Pons (tissue), 1 donor: ENCODE measurements at regions not wholly inside any gene's neighbourhood (a gene's known extent, or its start where the extent isn't known, plus 50 kb on each side); places are given as distances from the start of the nearest gene placed in this dataset.
A peak's percentile ranks its signal among the peaks of the same experiment; 100 is the strongest.
"Not testable (repeated sequence)": the region's sequence is repeated elsewhere in the genome, so short reads cannot be mapped to it uniquely, and the experiment has no call there.

ENCODE experiments used
- DNase-seq: peaks from one replicate; pipeline ENCODE4 v3.0.0-alpha.2; 2016; ENCODE audit warnings: low spot score

DNA sequence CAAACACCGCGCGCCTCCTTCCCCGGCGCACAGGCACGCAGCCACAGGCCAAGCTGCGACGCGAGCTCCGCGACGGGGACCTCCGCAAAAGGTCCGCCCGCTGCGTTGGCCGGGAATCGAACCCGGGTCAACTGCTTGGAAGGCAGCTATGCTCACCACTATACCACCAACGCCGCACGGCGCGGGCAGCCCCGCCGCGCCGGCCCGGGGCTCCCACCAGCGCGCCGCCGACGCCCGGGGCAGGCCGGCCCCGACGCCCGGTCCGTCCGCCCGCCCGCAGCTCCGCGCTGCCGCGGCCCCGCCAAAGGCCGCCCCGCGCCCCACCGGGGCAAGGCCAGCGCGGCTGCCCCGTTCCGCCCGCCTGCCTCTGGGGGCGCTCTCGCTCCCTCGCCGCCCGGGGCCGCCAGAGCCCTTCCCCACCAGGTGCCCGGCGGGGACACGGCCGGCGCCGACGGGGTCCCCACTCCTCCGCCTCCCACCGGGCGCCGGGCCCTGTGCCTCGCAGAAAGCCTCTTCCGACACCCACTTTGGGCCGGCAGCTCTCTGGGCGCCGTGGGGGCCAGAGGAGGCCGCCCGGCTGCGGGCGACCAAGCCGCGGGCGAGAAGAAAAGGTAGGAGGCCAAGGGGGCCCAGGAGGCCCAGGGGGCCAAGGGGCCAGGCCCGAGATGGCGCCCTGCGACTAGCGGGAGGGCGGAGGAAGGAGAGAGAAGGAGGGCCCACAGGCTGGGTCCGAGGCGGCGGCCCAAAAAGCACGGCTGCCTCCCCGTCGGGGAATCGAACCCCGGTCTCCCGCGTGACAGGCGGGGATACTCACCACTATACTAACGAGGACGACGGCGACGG, 50.2 kb upstream of the FCGR2A start:
- not testable (repeated sequence) for DNase-seq

DNA sequence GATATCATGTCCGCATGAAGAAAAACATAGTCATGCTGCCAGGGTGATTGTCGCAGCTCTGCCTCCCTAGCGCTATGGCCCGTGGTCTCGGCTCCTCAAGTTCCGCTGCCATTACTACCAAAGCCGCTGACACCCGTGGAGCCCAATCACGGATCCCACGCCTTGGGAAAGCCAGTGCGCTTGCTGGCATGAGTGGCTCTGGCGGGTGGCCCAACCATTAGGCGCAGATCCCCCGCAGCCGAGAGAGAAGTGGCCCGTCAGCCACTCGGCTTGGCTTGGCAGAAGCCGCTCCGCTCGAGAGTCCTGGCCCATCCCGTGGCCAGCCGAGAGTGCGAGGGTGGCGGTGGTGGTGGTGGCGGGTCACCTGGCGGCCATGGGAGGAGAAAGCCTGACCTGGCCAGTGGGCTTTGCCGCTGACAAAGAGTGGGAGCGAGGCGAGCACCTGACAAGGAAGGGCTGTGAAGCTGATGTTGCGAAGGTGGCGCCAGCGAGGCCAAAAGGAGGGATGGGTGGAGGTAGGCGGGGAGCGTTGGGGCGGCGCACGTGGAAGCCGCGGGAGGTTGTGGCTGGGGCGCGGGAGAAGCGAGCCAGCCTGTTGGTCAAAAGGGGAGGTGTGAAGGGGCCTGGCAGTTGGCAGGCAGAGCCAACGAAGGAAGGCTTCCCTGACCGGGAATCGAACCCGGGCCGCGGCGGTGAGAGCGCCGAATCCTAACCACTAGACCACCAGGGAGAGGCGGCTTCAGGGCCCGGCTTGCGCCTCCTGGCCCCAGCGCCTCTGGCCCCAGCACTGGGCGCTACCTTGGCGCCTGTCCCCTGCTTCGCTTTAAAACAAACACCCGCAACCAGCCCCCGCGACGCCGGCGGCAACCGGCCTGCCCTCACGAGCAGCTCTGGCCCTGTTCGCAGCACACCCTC, 51.0 kb upstream of the FCGR2A start:
- not testable (repeated sequence) for DNase-seq

DNA sequence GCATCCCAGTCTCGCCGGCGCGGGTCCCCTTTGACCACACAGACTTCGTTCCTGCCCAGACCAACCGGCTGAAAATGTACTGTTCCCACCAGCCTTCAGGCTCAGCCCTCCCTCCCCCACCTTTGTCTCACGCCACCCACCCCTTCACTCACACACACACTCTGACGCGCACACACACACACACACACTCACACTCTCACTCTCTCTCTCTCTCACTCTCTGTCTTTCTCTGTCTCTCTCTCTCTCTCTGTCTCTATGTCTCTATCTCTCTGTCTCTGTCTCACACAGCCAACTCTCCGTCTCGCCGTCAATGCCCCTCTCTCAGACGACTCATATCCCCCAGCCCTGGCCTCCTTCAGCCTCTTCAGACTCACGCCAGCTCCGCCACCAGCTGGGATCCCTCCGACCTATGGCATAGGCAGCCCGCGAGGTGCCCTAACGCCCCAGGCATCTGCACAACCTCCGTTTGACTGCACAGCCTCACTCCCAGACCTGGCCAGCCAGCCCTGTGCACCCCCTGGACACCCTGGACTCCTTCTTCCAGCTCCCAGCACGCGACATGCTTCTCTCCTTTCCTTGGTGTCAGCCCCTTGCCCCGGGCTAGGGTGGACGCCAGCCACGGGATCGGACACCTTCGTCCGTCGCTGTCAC, 53.4 kb upstream of the FCGR2A start:
- not testable (repeated sequence) for DNase-seq

DNA sequence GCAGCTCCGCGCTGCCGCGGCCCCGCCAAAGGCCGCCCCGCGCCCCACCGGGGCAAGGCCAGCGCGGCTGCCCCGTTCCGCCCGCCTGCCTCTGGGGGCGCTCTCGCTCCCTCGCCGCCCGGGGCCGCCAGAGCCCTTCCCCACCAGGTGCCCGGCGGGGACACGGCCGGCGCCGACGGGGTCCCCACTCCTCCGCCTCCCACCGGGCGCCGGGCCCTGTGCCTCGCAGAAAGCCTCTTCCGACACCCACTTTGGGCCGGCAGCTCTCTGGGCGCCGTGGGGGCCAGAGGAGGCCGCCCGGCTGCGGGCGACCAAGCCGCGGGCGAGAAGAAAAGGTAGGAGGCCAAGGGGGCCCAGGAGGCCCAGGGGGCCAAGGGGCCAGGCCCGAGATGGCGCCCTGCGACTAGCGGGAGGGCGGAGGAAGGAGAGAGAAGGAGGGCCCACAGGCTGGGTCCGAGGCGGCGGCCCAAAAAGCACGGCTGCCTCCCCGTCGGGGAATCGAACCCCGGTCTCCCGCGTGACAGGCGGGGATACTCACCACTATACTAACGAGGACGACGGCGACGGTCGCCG, 57.4 kb upstream of the FCGR2A start:
- DNase-seq = not testable (repeated sequence)

DNA sequence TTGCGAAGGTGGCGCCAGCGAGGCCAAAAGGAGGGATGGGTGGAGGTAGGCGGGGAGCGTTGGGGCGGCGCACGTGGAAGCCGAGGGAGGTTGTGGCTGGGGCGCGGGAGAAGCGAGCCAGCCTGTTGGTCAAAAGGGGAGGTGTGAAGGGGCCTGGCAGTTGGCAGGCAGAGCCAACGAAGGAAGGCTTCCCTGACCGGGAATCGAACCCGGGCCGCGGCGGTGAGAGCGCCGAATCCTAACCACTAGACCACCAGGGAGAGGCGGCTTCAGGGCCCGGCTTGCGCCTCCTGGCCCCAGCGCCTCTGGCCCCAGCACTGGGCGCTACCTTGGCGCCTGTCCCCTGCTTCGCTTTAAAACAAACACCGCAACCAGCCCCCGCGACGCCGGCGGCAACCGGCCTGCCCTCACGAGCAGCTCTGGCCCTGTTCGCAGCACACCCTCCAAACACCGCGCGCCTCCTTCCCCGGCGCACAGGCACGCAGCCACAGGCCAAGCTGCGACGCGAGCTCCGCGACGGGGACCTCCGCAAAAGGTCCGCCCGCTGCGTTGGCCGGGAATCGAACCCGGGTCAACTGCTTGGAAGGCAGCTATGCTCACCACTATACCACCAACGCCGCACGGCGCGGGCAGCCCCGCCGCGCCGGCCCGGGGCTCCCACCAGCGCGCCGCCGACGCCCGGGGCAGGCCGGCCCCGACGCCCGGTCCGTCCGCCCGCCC, 58.1 kb upstream of the FCGR2A start:
- not testable (repeated sequence) for DNase-seq

DNA sequence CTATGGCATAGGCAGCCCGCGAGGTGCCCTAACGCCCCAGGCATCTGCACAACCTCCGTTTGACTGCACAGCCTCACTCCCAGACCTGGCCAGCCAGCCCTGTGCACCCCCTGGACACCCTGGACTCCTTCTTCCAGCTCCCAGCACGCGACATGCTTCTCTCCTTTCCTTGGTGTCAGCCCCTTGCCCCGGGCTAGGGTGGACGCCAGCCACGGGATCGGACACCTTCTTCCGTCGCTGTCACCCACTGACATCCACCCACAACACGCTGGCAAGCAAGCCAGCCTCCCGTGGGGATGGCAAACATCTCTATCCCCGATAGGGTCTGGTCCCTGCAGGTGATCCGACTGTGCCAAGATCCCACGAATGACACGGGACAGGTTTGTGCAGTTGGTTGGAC, 60.5 kb upstream of the FCGR2A start:
- not testable (repeated sequence) for DNase-seq

DNA sequence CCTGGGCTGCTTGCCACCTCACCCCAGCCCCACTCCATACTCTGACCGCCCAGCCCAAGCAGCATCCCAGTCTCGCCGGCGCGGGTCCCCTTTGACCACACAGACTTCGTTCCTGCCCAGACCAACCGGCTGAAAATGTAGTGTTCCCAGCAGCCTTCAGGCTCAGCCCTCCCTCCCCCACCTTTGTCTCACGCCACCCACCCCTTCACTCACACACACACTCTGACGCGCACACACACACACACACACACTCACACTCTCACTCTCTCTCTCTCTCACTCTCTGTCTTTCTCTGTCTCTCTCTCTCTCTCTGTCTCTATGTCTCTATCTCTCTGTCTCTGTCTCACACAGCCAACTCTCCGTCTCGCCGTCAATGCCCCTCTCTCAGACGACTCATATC, 61.0 kb upstream of the FCGR2A start:
- DNase-seq = not testable (repeated sequence)

DNA sequence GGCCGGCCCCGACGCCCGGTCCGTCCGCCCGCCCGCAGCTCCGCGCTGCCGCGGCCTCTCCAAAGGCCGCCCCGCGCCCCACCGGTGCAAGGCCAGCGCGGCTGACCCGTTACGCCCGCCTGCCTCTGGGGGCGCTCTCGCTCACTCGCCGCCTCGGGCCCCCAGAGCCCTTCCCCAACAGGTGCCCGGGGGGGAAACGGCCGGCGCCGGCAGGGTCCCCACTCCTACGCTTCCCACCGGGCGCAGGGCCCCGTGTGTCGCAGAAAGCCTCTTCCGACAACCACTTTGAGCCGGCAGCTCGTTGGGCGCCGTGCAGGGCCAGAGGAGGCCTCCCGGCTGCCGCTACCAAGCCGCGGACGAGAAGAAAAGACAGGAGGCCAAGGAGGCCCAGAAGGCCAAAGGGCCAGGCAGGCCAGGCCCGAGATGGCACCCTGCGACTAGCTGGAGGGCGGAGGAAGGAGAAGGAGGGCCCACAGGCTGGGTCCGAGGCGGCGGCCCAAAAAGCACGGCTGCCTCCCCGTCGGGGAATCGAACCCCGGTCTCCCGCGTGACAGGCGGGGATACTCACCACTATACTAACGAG, 64.9 kb upstream of the FCGR2A start:
- peak; percentile 32 for DNase-seq

DNA sequence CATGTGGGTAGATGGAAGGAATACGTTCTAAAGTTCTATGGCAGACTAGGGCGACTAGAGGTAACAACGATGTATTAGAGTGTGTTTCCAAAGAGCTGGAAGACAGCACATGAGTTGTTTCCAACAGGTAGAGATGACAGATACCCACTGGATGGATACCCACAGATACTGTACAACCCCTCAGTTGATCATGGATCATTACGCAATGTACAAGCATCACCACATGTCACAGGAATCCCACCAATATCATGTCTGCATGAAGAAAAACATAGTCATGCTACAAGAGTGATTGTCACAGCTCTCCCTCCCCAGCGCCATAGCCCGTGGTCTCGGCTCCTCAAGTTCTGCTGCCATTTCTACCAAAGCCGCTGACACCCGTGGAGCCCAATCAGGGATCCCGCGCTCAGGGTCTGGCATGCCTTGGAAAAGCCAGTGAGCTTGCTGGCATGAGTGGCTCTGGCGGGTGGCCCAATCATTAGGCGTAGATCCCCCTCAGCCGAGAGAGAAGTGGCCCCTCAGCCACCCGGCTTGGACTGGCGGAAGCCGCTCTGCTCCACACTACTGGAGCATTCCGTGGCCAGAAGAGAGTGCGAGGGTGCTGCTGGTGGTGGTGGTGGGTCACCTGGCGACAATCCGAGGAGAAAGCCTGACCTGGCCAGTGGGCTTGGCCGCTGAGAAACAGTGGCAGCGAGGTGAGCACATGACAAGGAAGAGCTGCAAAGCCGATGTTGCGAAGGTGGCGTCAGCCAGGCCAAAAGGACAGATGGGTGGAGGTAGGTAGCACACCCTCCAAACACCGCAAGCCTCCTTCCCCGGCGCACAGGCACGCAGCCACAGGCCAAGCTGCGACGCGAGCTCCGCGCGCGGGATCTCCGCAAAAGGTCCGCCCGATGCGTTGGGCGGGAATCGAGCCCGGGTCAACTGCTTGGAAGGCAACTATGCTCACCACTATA, 65.7 kb upstream of the FCGR2A start:
- DNase-seq = no peak

DNA sequence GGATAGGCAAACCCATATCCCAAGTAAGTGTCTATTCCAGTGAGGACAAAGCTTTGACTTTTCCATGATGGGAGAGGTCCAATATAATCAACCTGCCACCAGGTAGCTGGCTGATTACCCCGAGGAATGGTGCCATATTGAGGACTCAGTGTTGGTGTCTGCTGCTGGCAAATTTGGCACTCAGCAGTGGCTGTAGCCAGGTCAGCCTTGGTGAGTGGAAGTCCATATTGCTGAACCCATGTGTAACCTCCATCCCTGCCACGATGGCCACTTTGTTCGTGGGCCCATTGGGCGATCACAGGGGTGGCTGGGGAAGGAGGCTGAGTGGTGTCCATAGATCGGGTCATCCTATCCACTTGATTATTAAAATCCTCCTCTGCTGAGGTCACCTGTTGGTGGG, 65.5 kb upstream of the CFAP126 start:
- not testable (repeated sequence) for DNase-seq

DNA sequence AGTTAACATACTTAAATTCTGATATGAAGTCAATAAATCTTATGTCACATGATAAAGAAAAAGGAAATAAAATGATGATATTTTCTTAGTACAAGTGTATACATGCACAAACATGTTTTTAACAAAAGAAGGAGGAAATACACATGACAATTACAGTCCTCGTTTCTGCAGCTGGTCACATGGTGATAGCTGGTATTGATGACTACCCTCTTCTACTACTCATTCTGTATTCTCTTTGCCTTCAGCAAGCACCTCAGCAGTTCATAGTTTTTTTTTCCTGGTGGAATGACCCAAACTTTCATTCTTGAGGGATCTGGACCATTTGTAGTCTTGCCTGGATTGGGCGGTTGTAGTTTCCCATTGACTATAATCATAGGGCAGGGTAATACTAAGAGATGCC, 64.4 kb upstream of the CFAP126 start:
- DNase-seq = no peak

DNA sequence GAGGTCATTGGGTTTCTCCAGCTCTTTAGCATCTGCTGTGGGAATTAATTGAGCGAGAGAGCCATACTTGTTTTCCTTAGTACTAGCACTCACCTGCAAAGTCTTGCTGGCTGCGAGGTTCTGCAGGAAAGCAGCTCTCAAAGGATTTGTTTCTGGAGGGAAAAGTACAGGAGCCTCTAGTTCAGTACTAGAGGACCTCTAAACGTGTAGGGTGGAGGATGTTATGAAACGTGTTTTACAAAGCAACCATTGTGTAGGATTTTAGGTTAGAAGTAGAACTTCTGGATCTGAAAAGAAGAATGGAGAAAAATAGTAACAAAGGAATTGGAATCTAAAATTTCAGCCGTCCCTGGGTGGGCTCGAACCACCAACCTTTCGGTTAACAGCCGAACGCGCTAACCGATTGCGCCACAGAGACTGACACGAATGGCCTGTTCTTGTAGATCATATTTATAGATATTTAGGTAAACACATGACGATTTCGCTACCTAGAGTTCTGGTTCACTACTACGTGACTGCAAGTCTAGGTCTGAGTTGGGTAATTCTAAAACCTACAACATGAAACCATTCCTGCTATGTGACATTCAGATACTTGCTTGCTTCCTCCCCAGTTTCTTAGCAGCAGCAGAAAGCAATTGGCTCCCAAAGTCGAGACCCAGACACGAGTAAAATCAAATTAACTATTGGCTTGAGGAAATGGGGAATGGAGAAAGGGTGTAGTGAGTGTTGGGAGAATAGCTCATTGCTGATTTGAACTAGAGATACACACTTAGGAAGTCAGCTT, 60.2 kb upstream of the CFAP126 start:
- no peak for DNase-seq

DNA sequence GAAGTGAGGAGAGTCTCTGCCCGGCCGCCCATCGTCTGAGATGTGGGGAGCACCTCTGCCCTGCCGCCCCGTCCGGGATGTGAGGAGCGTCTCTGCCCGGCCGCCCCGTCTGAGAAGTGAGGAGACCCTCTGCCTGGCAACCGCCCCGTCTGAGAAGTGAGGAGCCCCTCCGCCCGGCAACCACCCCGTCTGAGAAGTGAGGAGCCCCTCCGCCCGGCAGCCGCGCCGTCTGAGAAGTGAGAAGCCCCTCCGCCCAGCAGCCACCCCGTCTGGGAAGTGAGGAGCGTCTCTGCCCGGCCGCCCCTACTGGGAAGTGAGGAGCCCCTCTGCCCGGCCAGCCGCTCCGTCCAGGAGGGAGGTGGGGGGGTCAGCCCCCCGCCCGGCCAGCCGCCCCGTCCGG, 55.2 kb upstream of the CFAP126 start:
- not testable (repeated sequence) for DNase-seq

DNA sequence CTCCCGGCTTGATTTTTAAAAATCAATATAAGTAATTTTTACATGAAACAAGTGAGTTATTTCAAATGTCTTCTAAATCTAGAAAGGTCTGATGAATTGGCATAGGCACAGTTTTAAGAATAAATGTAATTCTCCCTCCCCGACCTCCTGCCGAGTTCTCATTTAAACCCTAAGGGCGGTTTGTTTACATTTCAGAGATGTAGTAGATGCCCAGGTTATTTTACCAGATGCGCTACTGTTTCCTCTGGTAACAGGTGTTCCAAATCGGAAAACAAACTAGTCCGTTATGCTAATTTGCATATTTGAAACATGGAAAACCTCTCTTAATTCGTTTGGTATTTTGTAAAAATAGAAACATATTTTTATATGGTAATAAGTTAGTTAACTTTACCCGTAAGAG, 53.8 kb upstream of the CFAP126 start:
- DNase-seq = no peak

DNA sequence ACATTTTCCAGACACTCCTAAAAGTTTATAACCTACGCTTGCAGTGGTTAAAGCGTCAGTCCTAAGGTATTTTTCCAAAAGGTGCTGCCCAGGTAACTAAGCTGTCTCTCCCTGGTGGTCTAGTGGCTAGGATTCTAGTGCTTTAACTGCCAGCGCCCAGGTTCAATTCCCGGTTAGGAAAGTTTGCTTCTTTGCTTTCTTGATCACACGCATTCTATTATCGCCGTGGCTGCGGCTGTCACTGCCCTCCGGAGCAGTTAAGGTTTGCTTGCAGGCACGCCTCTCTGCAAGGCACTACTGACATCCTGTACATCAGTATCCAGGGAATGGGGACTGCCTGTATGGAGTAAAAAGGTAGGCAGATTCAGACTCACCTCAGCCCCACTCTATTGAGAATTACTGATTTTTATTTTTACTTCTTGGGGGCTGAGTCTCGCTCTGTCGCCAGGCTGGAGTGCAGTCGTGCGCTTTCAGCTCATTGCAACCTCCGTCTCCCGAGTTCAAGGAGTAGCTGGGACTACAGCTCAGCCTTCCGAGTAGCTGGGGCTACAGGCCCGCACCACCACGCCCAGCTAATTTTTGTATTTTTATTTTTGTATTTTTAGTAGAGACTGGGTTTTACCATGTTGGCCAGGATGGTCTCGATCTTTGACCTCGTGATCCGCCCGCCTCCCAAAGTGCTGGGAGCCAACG, 53.2 kb upstream of the CFAP126 start:
- DNase-seq = no peak

DNA sequence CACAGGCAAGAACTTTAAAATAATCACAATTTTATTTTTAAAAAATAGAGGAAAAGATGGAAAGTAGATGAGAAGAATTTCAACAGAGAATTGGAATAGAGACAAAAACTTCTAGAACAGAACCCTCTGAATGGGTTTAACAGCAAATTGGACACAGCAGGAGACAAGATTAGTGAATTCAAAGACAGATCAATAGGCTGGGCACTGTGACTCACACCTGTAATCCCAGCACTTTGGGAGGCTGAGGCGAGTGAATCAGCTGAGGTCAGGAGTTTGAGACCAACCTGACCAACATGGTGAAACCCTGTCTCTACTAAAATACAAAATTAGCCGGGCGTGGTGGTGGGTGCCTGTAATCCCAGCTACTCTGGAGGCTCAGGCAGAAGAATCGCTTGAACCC, 49.9 kb upstream of the CFAP126 start:
- not testable (repeated sequence) for DNase-seq
